ENCODE measurements at regions not wholly inside any gene's neighbourhood (a gene's known extent, or its start where the extent isn't known, plus 50 kb on each side); places are given as distances from the start of the nearest gene placed in this dataset.

- TF ChIP-seq, protein P1, sequence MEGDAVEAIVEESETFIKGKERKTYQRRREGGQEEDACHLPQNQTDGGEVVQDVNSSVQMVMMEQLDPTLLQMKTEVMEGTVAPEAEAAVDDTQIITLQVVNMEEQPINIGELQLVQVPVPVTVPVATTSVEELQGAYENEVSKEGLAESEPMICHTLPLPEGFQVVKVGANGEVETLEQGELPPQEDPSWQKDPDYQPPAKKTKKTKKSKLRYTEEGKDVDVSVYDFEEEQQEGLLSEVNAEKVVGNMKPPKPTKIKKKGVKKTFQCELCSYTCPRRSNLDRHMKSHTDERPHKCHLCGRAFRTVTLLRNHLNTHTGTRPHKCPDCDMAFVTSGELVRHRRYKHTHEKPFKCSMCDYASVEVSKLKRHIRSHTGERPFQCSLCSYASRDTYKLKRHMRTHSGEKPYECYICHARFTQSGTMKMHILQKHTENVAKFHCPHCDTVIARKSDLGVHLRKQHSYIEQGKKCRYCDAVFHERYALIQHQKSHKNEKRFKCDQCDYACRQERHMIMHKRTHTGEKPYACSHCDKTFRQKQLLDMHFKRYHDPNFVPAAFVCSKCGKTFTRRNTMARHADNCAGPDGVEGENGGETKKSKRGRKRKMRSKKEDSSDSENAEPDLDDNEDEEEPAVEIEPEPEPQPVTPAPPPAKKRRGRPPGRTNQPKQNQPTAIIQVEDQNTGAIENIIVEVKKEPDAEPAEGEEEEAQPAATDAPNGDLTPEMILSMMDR (IDR thresholded peaks at IDR 0.05; ENCODE audit: insufficient read depth, low read length, poor library complexity, severe bottlenecking): no peak
- TF ChIP-seq EZH2phosphoT487 (conservative IDR thresholded peaks at IDR 0.05; ENCODE audit: low read length): no peak
These were observed 329.1 kb upstream of the ATP2B1 start for GRCh38 chr12:90037740-90038139.
